GM10248 (cell line): ENCODE measurements at regions not wholly inside any gene's neighbourhood (a gene's known extent, or its start where the extent isn't known, plus 50 kb on each side); places are given as distances from the start of the nearest gene placed in this dataset.

Experiments used
- CTCF ChIA-PET: fragments of 300-600 bp; sonication (Branson Sonifier 250); formaldehyde crosslinking; extraction: SDS; loops from one replicate; lab custom pipeline; 2021; ENCODE audit warnings: antibody characterized with exemption; lab: Yijun Ruan, JAX
- POLR2A ChIA-PET: fragments of 350-650 bp; sonication (Branson Sonifier 250); formaldehyde crosslinking; extraction: SDS; loops from one replicate; lab custom pipeline; 2020; ENCODE audit warnings: antibody characterized with exemption; lab: Yijun Ruan, JAX
- DNase-seq: peaks from one replicate; pipeline ENCODE4 v3.0.0; 2012; ENCODE audit errors: extremely low spot score
- TF ChIP-seq, protein P1 (sequence below): IDR thresholded peaks from 2 replicates; pipeline ENCODE4 v1.5.1; 2012; ENCODE audit warnings: mild to moderate bottlenecking, low read depth; ENCODE audit errors: extremely low read depth, missing control alignments, control extremely low read depth

DNA sequence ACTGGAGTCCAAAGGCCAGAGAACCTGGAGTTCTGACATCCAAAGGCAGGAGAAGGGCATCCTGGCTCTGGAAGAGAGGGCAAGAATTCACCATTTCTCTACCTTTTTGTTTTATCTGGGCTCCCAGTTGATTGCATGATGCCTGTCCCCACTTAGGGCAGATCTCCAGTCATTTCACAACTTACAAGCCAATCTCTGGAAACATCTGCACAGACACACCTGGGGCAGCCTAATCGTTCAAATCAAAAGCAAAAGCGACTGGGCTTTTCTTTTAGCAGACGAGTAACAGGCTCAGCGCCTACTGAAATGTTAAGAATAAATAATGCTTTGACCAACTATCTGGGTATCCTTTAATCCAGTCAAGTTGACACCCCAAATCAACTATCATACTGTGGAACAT, 136.0 kb upstream of the NPY2R start:
- CTCF ChIA-PET, result interaction anchor here (1.5 kb wide), 1 partner anchor 12 kb away, joined by 6 read pairs; no protein-coding TSS in a partner anchor
- no peak for DNase-seq
- TF ChIP-seq, protein P1, sequence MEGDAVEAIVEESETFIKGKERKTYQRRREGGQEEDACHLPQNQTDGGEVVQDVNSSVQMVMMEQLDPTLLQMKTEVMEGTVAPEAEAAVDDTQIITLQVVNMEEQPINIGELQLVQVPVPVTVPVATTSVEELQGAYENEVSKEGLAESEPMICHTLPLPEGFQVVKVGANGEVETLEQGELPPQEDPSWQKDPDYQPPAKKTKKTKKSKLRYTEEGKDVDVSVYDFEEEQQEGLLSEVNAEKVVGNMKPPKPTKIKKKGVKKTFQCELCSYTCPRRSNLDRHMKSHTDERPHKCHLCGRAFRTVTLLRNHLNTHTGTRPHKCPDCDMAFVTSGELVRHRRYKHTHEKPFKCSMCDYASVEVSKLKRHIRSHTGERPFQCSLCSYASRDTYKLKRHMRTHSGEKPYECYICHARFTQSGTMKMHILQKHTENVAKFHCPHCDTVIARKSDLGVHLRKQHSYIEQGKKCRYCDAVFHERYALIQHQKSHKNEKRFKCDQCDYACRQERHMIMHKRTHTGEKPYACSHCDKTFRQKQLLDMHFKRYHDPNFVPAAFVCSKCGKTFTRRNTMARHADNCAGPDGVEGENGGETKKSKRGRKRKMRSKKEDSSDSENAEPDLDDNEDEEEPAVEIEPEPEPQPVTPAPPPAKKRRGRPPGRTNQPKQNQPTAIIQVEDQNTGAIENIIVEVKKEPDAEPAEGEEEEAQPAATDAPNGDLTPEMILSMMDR, result no peak
- POLR2A ChIA-PET, result no interaction called here

DNA sequence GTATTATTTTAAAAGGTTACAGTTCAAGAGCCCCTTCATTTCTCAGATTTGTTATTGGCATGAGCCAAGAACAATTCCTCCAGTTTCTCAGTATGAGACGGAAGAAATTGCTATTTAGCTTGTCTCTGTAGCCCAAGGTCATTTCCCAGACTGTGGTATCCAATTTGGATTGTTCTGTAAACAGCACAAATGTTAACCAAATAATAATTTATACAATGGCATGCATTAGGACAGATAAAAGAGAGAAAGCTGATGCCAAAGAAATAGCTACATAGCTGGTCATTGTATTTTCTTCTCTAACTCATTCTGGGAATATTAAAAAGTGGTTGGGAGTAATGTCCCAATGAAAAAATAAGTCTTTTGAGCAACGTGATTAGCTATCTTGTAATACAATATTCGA, 134.6 kb upstream of the NPY2R start:
- no peak for DNase-seq
- CTCF ChIA-PET, result interaction anchor here (1.8 kb wide), 1 partner anchor 8 kb away, joined by 4 read pairs; no protein-coding TSS in a partner anchor
- POLR2A ChIA-PET, result no interaction called here
- TF ChIP-seq, protein P1, result no peak

DNA sequence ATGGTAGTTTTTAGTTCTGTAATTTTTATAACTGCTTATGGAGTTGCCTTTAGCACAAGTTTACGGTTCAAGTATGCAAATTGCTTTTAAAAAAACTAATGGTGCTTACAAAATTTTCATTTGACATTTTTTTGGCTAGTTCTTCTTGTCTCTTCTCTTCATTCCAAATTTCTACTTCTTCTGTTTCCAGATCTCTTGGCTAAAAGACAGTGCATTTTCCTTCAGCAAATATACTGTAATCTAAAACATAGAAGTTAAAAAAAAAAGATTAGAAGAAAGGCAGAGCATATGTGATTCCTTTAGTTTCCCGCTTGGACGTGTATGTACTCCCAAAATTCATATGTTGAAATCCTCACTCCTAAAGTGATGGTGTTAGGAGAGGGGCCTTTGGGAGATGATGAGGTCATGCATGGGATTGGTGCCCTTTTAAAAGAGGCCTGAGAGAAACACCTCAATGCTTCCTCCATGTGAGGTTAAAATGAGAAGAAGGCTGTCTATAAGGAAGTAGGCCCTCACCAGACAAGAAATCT, 132.1 kb upstream of the NPY2R start:
- no peak for DNase-seq
- ChIA-PET CTCF (no interaction called here), POLR2A (no interaction called here)
- TF ChIP-seq, protein P1, result no peak

GRCh38 chr4:155077452-155078229, 130.8 kb upstream of the NPY2R start:
- no peak for DNase-seq
- TF ChIP-seq, protein P1, result no peak
- ChIA-PET POLR2A (no interaction called here), CTCF (interaction anchor here (1.1 kb wide), 2 partner anchors 17 to 68 kb away, joined by 3 to 4 read pairs; no protein-coding TSS in a partner anchor)

- TF ChIP-seq, protein P1, result no peak
- no peak for DNase-seq
- POLR2A ChIA-PET, result no interaction called here
- CTCF ChIA-PET, result interaction anchor here (1.1 to 1.2 kb wide), 2 partner anchors 9 to 12 kb away, joined by 4 to 6 read pairs; no protein-coding TSS in a partner anchor
Observed at GRCh38 chr4:155079871-155080270, 128.6 kb upstream of the NPY2R start.

DNA sequence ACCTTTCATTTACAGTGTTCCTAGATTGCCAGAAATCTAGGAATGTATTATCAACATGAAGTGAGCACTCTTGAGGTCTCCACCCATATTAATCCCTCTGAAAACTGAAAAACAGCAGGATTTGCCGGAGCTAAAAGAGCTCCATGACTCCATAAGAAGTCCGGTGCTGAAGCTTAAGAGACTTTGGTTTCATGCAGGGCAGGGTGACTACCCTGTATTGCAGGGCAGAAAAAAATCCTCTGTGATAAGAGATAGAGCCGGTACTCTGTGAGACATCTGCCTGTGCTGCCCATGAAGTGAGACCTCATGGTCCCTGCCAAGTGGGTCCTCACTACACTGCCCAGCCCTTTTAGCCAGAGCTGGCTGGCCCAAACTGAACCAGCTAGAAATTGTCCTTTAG, 127.2 kb upstream of the NPY2R start:
- ChIA-PET CTCF (no interaction called here), POLR2A (no interaction called here)
- no peak for DNase-seq
- TF ChIP-seq, protein P1, result no peak
